ENCODE measurements at regions not wholly inside any gene's neighbourhood (a gene's known extent, or its start where the extent isn't known, plus 50 kb on each side); places are given as distances from the start of the nearest gene placed in this dataset.

GRCh38 chr5:63837437-63837836 lies 124.8 kb downstream of the HTR1A start:
- TF ChIP-seq CTCF (IDR thresholded peaks at IDR 0.05 in 4 of 5, conservative IDR thresholded peaks at IDR 0.05 in 1 of 5) (no peak), POLR2A (IDR thresholded peaks at IDR 0.05) (no peak)
